Head of caudate nucleus (tissue), 42 donors: ENCODE measurements at regions not wholly inside any gene's neighbourhood (a gene's known extent, or its start where the extent isn't known, plus 50 kb on each side); places are given as distances from the start of the nearest gene placed in this dataset.

ENCODE experiments used
- DNase-seq, 42 donors: peaks; one replicate each; pipeline versions ENCODE4 v3.0.0 to v3.0.0-alpha.2; 2020 to 2021; ENCODE audit warnings: mixed read lengths in 7 of 42
- intact Hi-C: fragments of 100-400 bp; cut with DNase I; formaldehyde crosslinking; loops from one replicate; pipeline ENCODE4 v1.15.0; 2022

DNA sequence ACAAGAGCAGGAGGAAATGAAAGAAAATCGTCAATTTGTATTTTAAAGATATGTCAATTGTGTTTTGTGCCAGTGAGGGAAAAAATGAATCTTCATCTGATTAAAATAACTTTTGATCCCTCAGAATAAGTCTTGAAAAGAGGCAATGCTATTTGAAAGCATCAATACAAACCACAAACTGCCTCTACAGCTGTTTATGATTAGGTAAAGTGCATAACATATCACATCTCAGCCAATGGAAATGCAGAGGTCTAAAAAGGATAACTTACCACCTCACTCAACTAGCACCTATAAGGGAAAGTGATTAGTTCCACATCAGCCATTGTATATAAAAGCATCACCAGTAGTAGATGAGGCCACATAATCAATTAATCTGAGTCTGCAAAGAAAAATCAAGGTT is 492.2 kb upstream of the CDH2 start:
- intact Hi-C loops = no loop called here
- DNase-seq = no peak

DNA sequence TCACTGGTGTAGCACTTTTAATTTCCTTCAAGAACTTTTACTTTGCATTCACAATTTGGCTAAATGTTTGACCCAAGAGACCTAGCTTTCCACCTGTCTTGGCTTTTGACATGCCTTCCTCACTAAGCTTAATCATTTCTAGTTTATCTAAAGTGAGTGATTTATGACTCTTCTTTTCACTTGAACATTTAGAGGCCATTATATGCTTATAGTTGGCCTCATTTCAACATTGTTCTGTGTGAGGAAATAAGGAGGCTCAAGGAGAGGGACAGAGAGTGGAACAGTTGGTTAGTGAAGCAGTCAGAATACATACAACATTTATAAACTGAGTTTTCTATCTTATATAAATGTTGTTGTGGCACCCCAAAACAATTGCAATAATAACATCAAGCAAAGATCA is 489.3 kb upstream of the CDH2 start:
- intact Hi-C loops = no loop called here
- no peak for DNase-seq

DNA sequence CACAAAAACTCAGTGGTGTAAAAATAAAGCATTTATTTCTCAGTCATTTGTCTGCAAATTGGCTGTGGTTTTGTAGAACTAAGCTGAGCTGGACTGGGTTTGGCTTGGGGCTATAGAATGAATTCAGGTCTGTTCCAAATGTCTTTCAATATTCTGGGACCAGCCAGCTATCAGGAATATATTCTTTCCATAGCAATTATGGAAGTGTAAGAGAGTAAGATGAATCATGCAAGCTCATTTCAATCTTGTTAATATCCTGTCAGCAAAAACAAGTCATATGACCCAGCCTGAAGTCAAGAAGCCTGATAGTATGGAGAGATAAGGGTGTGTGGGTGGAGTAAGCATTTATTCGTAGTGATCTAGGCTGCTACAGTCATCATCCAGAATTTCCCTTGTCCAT is 481.0 kb upstream of the CDH2 start:
- intact Hi-C loops = no loop called here
- DNase-seq = no peak

DNA sequence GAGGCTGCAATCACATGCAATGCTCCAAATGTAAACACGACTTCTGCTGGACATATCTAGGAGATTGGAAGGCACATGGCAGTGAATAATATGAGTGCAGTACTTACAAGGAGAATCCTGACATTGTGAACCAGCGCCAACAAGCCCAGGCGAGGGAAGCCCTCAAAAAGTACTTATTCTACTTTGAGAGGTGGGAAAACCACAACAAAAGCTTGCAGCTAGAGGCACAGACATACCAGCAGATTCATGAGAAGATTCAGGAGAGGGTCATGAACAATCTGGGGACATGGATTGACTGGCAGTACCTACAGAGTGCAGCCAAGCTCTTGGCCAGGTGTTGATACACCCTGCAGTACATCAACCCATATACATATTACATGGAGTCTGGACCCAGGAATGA is 475.7 kb upstream of the CDH2 start:
- intact Hi-C loops = no loop called here
- DNase-seq = no peak

DNA sequence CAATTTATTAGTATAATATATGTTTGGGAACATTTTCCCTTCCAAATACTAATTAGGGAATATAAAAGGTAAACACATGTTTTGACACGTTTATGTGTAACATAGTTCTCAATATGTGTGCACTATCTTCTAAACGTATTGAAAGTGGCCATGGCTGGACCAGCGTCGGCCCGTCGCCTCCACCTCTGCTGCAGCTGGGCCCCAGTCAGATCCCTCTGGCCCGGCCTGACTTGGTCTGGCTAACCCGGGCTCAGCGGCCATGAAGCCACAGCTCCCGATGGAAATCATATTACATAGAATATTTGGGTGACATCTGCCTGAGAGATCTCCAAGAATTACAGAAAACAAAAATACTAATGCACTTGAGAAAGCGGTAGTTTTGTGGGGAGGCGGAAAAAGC is 474.4 kb upstream of the CDH2 start:
- intact Hi-C loops = no loop called here

DNA sequence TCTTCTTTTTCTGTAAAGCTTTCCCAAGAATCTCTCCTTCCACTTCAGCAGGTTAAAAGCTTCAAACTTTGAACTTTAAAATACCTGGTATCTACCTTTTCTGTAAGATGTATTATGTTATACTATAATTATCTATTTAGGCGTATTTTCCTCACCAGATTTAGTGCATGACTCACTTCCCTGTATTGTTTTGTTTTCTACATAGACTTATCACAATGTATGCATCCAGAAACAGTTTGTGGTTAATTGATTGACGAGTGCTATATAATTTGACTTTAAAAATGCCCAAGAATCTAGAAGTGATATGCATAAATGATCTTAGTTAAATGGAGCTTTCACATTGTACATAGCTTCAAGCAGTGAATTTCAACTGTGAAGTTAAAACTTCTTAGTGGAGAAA is 473.9 kb upstream of the CDH2 start:
- no peak for DNase-seq
- intact Hi-C loops = no loop called here

More for the DNA sequence above, 474.4 kb upstream of the CDH2 start:
- DNase-seq = no peak

DNA sequence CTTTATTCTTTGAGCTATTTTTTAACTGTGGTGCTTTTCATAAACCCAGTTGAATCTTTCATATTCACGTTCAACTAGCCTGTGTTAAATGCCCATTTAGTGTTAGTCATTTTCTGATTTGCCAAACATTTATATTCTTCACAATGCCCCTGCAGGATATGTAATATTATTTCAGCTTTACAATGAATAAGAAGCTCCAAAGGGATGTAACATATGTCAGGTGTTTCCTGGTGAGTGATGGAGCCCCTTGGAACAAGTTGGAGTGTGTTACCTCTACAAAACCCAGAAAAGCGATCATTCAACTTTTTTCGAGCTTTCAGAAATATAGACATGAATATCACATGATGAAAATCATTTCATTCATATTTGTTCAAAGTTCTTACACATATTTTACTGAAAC is 471.0 kb upstream of the CDH2 start:
- intact Hi-C loops = no loop called here
- no peak for DNase-seq

DNA sequence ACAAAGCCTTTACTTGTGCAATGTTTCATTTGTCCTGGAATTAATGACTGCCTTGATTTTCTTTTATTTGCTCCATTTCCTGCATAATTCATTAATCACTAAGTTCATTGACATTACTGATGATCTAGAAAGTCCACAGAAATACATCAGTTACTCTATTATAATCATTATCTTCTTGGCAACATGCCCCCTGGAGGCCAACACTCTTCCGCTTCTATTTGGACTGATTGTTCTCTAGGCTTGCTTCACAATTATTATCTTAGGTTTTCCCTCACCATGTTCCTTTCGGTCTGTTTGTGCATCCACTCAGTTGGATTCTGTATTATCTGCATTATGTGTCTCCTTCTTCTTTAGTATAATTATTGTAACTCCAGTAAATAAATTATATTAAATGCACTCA is 461.0 kb upstream of the CDH2 start:
- DNase-seq = no peak
- intact Hi-C loops = no loop called here

DNA sequence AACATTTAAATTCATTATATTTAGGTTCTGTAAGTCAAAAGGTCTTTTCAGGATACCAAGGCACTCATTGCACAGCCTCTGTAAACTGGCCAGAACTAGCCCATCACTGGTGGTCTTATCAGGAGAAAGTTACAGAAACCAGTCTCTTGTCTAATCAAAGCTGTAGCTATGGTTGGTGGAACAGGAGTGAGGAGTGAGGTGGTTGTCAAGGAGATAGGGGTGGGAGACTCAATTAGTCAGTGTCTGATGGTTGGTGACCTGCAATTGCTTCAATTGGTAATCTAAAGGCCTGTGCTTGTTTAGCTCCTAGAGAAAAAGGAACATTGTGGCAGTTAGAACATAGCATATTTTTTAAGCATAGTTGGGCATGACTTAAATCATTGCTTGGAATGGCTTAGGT is 458.6 kb upstream of the CDH2 start:
- intact Hi-C loops = no loop called here

DNA sequence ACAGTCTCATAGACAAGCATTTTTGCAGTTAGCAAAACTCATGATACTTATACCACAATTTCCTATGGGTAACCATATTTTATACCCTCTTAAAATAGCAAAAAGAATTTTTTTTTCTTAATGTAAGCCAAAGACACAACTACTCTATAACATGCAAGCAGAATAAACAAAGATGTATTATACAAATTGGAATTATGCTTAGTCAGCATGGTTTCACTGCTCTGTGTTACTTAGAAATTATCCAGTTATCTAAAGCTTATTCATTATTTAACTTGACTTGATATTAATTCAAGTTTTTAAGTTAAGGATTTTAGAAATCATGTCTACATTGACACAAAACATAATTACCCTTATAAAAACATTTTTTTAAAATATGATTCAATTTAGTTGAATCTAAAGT is 449.8 kb upstream of the CDH2 start:
- intact Hi-C loops = no loop called here
- DNase-seq = no peak

More for the DNA sequence above, 458.6 kb upstream of the CDH2 start:
- DNase-seq = no peak

DNA sequence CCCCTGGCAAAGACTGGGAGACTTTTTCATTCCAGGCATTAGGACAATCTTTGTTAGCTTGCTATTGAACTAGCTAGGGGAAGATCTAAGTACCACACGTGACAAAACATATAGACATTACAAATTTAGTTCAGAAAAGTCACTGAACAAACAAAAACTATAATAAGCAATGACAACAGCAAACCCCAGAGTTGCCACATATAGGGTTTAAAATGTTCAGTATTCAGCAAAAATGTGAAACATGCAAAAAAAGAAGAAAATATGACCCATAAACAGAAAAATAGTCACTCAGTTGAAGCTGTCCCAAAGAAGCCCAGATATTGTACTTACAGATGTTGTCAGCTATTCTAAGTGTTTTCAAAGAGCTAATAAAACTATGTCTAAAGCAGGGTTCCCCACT is 431.1 kb upstream of the CDH2 start:
- no peak for DNase-seq

DNA sequence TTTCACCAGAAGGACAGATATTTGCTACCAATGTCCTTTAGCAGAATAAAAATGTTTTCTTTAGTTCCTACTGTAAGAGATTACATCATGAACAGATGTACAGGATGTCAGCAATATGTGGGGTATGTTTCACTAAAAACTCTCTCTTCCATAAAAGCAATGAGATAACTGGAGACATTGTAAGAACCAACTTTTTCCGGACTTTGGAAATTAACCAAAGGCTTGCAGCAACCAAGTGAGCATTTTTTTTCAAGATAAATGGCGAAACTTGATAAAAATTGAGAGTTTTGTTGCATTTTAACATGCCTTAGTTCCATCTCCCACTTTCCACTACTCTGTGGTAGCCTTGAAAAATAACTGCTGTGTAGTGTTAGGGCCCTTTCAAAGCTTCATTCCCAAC is 429.8 kb upstream of the CDH2 start:
- no peak for DNase-seq
- intact Hi-C loops = no loop called here

More for the DNA sequence above, 431.1 kb upstream of the CDH2 start:
- intact Hi-C loops = no loop called here

DNA sequence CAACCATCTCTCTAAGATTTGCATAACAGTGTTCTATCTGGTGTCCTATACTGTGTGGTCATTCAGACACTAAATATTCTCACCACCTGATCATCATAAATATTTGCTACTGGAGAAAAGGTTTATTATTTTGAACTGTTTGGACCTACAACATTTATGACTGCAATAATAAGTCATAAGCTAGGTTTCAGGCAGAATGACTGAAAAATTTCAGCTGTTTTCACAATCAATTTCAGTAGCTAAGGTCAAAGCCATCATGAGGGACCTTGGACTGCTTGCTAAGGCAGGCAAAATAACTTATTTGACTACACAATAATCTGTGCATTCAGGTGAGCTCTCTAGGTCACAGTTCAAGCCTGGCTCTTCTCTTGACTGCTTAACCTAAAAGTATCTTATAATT is 425.5 kb upstream of the CDH2 start:
- DNase-seq = no peak
- intact Hi-C loops = no loop called here

DNA sequence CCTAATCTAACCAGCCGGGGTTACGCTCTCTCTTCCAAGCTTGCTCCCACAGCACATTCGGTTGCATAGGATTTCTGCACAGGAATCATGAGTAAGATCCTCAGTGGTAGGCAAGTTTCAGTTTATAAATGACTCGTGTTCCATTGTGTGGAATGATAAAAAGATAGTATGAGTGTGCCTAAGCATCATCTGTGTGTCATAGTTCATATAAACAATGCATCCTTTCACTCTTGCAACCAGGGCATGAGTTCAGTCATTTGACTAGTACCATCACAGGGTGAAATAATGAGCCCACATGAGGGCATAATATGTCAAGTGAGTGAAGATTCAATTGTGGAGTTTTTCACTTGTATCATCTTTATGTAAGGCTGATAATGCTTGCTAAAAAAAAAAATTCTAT is 417.1 kb upstream of the CDH2 start:
- no peak for DNase-seq

DNA sequence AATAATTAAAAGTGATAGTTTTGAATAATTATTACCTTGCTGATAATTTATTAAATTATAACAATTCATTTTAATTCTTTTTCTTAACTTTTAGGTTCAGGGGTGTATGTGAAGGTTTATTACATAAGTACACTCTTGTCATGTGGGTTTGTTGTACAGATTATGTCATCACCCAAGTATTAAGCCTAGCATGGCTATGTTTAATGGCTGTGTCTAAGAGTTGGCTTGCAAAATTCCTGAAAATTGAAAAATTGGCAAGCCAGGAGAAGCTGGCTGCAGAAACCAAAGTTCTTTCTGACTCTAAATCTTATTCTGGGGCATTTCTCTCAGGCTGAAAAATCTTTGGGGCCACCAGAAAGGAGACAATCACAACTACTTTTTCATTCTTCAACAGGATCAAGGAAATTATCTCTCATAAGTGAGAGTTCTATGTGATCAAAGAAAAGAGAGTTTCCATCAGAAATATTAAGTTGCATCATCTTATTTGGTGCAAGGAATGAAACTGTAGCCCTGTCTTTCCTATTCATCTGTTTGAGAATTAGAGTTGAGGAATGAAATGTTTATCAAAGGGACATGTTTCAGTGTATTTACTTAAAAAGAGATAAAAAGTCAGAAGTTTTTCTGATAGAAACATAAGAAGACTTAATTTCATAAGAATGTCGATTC is 412.1 kb upstream of the CDH2 start:
- DNase-seq = no peak
- intact Hi-C loops = no loop called here

More for the DNA sequence above, 417.1 kb upstream of the CDH2 start:
- intact Hi-C loops = no loop called here

DNA sequence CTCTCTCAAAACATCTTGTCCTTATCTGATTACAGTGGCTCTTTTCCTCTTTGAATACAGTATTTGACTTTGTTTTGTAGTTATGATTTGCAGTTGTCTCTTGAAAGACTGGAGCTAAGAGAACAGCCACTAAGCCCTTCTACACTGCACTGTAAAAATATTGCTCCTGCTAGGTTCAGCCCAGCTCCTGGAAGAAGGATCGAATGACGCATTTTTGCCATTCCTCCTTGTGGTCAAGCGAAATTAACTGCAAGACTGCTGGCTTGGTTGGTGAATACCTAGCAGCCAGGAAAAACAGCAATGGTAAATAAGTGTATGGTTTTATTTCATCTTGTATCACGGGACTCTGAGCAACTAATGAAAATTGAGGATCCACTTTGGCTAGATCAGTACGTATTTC is 407.8 kb upstream of the CDH2 start:
- intact Hi-C loops = no loop called here
- DNase-seq = no peak

DNA sequence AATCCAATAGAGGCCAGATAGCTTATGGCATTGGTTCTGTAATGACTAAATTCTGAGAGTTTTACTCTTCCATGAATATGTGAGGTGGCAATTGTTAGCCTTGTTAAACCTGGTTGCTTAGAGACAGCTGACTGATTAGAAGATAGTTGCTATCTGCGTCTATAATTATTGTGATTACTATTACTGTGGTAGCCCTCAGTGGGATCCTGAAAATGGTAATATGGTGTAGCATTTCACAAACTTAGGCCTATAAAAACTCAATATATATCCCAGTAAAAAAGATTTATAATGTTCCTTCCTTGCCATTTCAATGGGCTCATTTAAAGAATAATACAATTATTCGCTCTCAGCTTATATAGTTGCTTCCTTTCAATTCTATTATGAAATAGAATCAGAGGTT is 405.8 kb upstream of the CDH2 start:
- no peak for DNase-seq
- intact Hi-C loops = no loop called here

DNA sequence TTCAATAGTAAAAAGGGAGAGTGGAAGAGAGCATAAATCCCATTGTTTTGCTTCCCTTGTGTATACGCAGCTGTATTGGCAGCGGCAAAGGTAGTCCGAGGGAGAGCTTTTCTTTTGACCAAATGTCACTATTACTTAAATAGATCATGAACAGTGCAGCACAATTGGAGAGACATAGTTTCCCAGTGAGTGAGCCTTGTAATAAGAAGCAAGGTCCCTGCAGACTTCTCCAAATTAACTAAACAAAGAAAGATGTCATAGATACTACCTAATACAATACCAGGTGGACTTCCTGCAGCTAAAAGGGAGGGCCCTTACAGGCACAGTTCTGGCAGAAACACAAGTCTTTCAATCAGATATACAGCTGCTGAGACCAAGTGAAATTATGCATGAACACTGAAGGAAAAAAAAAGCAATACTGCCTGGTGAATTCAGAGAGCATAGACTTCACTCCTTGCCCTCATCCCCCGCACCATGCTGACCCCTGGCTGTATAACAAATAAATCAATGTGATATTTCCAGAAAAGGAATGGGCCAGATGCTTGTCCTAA is 404.7 kb upstream of the CDH2 start:
- no peak for DNase-seq
- intact Hi-C loops = no loop called here

DNA sequence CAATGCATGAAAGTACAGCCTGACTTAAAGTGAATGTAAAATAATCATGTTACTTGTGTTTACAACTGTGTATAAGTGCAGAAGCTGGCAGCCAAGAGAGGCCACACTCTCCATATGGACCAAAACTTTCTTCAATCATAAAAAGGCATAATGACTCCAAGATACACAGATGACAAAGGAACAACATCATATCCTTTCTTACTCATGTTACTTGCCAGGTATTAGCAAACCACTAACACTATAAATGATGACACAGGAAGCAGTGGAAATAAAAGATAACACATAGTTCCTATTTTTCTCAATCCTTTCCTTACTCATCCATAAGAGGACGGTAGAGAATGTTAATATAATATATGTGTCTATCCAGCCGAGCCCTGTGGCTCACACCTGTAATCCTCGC is 400.0 kb upstream of the CDH2 start:
- intact Hi-C loops = no loop called here
- DNase-seq = no peak

DNA sequence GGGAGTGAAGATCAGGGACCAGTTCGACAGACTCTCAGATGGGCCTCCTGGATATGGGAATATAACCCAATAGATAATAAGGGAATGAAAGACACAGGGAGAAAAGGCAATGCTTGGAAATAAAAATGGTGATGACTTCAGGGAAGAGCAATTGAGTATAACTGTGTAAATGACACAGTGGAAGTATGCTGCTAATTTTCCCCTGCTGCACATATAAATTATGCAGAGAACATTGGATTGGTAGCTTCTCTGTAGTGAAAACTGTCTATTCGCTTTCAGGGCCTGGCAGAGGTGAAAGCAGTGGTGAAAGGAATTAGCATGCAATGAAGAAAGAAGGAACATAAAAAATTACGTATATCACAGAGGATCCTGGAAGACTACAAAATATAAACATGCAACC is 398.2 kb upstream of the CDH2 start:
- intact Hi-C loops = no loop called here
- DNase-seq = no peak

DNA sequence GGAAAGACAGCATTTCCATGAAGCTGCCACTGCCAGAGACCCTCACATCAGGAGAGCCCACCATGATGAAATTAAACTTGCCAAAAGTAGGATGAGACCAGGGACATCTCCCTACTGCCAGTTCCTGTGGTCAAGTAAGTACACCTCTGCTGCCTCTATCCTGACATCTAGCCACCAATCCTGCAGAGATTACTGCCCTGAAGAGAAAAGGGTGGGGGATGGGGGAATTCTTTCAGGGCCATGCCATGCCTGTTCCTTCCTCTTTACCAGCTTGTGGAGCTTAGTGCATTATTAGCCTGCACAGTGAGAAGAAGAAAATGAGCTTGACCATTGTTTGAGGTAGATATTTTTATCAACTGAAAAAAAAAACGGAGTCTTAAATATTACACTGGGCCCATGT is 397.2 kb upstream of the CDH2 start:
- intact Hi-C loops = no loop called here

DNA sequence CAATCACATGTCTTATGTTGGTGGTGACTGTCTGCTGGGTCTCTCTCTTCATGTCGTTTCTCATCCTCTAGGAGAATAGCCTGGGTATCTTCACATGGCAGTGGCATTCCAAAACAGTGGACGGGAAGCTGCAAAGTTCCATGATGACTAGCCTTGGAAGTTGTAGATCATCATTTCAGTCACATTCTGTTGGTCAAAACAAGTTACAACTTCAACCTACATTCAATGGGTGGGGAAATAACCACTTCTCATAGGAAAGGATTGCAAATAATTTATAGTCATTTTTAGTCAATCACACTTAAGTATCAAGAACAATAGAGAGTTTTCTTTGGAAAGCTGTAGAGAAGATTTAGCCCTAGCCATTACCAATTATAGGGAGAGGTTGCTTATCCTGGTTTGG is 395.0 kb upstream of the CDH2 start:
- intact Hi-C loops = no loop called here
- DNase-seq = no peak

More for the DNA sequence above, 397.2 kb upstream of the CDH2 start:
- no peak for DNase-seq
